GM12873 (cell line): ENCODE measurements at regions not wholly inside any gene's neighbourhood (a gene's known extent, or its start where the extent isn't known, plus 50 kb on each side); places are given as distances from the start of the nearest gene placed in this dataset.

Source experiments
- CTCF ChIP-seq: IDR thresholded peaks from 2 replicates; pipeline ENCODE4 v1.5.1; 2012; ENCODE audit warnings: low read depth, mild to moderate bottlenecking, moderate library complexity, low read length, control low read depth; ENCODE audit not compliant: insufficient read depth; ENCODE audit errors: missing control alignments

- no peak for TF ChIP-seq CTCF
Measured at GRCh38 chr12:115353467-115353866, 669.5 kb upstream of the TBX3 start.

GRCh38 chr12:115351514-115352077 lies 667.6 kb upstream of the TBX3 start:
- TF ChIP-seq CTCF: no peak

- no peak for TF ChIP-seq CTCF
Measured at GRCh38 chr12:115349711-115350110, 665.7 kb upstream of the TBX3 start.

GRCh38 chr12:115348301-115348700 lies 664.3 kb upstream of the TBX3 start:
- TF ChIP-seq CTCF: no peak

GRCh38 chr12:115343601-115344000 lies 659.6 kb upstream of the TBX3 start:
- no peak for TF ChIP-seq CTCF

- TF ChIP-seq CTCF: no peak
Measured at GRCh38 chr12:115343008-115343407, 659.0 kb upstream of the TBX3 start.

GRCh38 chr12:115341442-115341841 lies 657.5 kb upstream of the TBX3 start:
- no peak for TF ChIP-seq CTCF
